Body of pancreas (tissue), 4 donors: ENCODE measurements at regions not wholly inside any gene's neighbourhood (a gene's known extent, or its start where the extent isn't known, plus 50 kb on each side); places are given as distances from the start of the nearest gene placed in this dataset.

ENCODE experiments used
- ATAC-seq: fragments of 150-250 bp; one replicate; pipeline ENCODE4 v1.9.1; 2016
- DNase-seq, 4 donors: peaks; one replicate each; pipeline ENCODE4 v3.0.0-alpha.2; 2019
- H3K27ac ChIP-seq, 4 donors: fragments of 200-600 bp; sonication (generic); 1 replicate in 3 of 4; 2 replicates in 1 of 4; pipeline versions ENCODE4 v1.5.1 to v1.6.1; 2016 to 2019; ENCODE audit warnings: mild to moderate bottlenecking in 1 of 4, mixed read lengths in 1 of 4, moderate library complexity in 1 of 4
- H3K27me3 ChIP-seq, 2 donors: fragments of 200-600 bp; sonication (generic); one replicate each; pipeline ENCODE4 v1.6.0; 2016; ENCODE audit warnings: mild to moderate bottlenecking in 1 of 2
- H3K36me3 ChIP-seq, 2 donors: fragments of 200-600 bp; sonication (generic); replicated peaks in 1 of 2; 2 replicates each; pipeline ENCODE4 v1.5.1; 2016; ENCODE audit warnings: low read depth in 2 of 2; ENCODE audit not compliant: insufficient read depth in 1 of 2
- H3K4me1 ChIP-seq: fragments of 200-600 bp; sonication (generic); one replicate; pipeline ENCODE4 v1.6.0; 2016
- H3K4me3 ChIP-seq, 2 donors: fragments of 200-600 bp; sonication (generic); 1 replicate in 1 of 2; 2 replicates in 1 of 2; pipeline ENCODE4 v1.5.1; 2016 to 2019
- H3K9me3 ChIP-seq, 3 donors: fragments of 200-600 bp; sonication (generic); 1 replicate in 2 of 3; 2 replicates in 1 of 3; pipeline ENCODE4 v1.5.1; 2016
- CTCF ChIP-seq, 7 experiments: fragments of 450-650 bp in 4 of 7; fragments of 200-600 bp in 3 of 7; sonication (generic) in 3 of 7; IDR thresholded peaks; one replicate each; pipeline ENCODE4 v1.5.1; 2016 to 2019; ENCODE audit warnings: antibody characterized with exemption in 7 of 7
- POLR2A ChIP-seq, 3 donors: fragments of 450-650 bp; IDR thresholded peaks; one replicate each; pipeline ENCODE4 v1.6.1; 2016; ENCODE audit warnings: antibody characterized with exemption in 3 of 3, mild to moderate bottlenecking in 2 of 3
- WGBS, 2 donors: methylation state at CpG; one replicate each; pipeline ENCODE4 v1.1.5; 2017; 5-methylcytosine and 5-hydroxymethylcytosine counted together
- intact Hi-C: fragments of 100-400 bp; cut with DNase I; formaldehyde crosslinking; loops from one replicate; pipeline ENCODE4 v1.15.1; 2023

DNA sequence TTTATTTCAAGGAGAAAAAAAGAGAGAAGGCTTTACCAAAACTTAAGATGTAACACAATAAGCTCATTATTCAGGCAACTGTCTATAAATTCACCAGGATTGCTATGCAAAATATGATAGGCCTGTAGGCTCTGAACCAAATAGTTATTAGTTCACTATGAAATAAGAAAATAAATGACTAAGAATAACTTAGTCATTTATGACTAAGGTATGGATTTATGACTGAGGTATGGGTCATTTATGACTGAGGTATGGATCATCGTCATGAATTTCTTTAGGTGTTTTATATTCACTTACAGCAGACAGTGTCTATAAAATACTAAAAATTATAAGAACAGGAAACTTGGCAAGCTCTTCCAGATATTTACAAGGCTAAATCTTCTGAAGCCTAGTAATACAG lies 52.1 kb upstream of the SNX9 start:
- H3K4me1 ChIP-seq = no peaks in the 10 kb centered on the region
- H3K36me3 ChIP-seq = no peaks in the 10 kb centered on the region
- no peaks in the 10 kb centered on the region for H3K9me3 ChIP-seq
- no peaks in the 10 kb centered on the region for H3K27me3 ChIP-seq
- WGBS, 2 donors = 81 to 91% methylated on average over 1 of the region's 1 CpG
- TF ChIP-seq CTCF (IDR thresholded peaks at IDR 0.05) = no peak
- TF ChIP-seq POLR2A (IDR thresholded peaks at IDR 0.05) = no peak
- no peak overlapping the region for H3K4me3 ChIP-seq
- intact Hi-C loops = no loop called here
- no peak for ATAC-seq
- DNase-seq = no peak
- H3K27ac ChIP-seq = no peak overlapping the region

DNA sequence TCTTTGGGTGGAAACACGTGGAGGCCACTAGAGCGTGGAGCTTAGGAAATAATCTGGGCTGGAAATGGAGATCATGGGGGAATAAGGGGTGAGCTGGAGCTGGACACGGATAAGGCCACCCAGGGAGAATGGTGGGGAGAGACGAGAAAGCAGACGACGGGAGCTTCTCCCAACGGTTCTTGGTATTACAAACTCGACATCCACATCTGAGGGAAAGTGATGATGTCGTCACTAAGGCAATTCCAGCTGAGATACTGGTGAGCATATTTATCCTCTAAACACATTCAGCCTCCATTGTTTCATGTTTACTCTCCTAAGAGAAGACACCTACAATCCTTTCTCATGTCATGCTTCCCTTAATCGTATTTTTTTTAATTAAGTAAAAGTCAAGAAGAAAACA lies 50.2 kb upstream of the SNX9 start:
- ATAC-seq (no peak), DNase-seq (no peak)
- no peak overlapping the region for H3K27ac ChIP-seq
- no peaks in the 10 kb centered on the region for H3K36me3 ChIP-seq
- no peaks in the 10 kb centered on the region for H3K9me3 ChIP-seq
- intact Hi-C loops = no loop called here
- 87 to 88% methylated on average over 10 of the region's 10 CpGs for WGBS, 2 donors
- no peaks in the 10 kb centered on the region for H3K27me3 ChIP-seq
- TF ChIP-seq POLR2A (IDR thresholded peaks at IDR 0.05) (no peak), CTCF (IDR thresholded peaks at IDR 0.05) (no peak)
- no peak overlapping the region for H3K4me3 ChIP-seq
- H3K4me1 ChIP-seq = no peaks in the 10 kb centered on the region
